Hepatocyte (in vitro differentiated cells): ENCODE measurements at regions not wholly inside any gene's neighbourhood (a gene's known extent, or its start where the extent isn't known, plus 50 kb on each side); places are given as distances from the start of the nearest gene placed in this dataset.

Experiments used
- CTCF ChIP-seq: fragments of 200-600 bp; sonication (generic); IDR thresholded peaks from 2 replicates; pipeline ENCODE4 v1.5.1; 2016; ENCODE audit warnings: antibody characterized with exemption, mild to moderate bottlenecking; ENCODE audit not compliant: poor library complexity
- EZH2 ChIP-seq: fragments of 200-600 bp; sonication (generic); IDR thresholded peaks from 2 replicates; pipeline ENCODE4 v1.6.1; 2016; ENCODE audit warnings: antibody characterized with exemption, mild to moderate bottlenecking, borderline replicate concordance

GRCh38 chr6:113277111-113277510 lies 580.0 kb upstream of the MARCKS start:
- TF ChIP-seq CTCF: no peak
- no peak for TF ChIP-seq EZH2
